PC-9 (cell line): ENCODE measurements at regions not wholly inside any gene's neighbourhood (a gene's known extent, or its start where the extent isn't known, plus 50 kb on each side); places are given as distances from the start of the nearest gene placed in this dataset.

Source experiments
- CTCF ChIP-seq: fragments of 200-600 bp; sonication (generic); conservative IDR thresholded peaks from 2 replicates; pipeline ENCODE4 v1.6.1; 2017; ENCODE audit warnings: mixed run types, antibody characterized with exemption, mild to moderate bottlenecking, moderate library complexity
- EZH2 ChIP-seq: fragments of 200-600 bp; sonication (generic); IDR thresholded peaks from 2 replicates; pipeline ENCODE4 v1.8.0; 2017; ENCODE audit warnings: antibody characterized with exemption, low read depth

DNA sequence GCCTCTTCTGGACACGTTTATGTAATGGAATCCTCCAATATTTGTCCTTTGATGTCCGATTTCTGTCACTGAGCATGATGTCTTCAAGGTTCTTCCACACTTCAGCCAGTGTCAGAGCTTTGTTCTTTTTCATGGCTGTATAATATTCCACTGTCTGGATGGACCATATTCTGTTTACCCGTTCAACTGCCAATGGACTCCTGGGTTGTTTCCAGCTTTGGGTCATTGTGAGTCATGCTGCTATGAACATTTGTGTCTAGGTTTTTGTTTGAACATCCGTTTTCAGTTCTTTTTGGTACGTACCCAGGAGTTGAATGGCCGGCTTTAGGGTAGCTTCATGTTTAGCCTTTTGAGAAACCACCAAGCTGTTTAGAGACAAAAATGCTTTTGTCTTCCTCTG, 93.2 kb downstream of the SHOX start:
- no peak for TF ChIP-seq CTCF
- TF ChIP-seq EZH2: no peak
